HUES6 (cell line): ENCODE measurements at regions not wholly inside any gene's neighbourhood (a gene's known extent, or its start where the extent isn't known, plus 50 kb on each side); places are given as distances from the start of the nearest gene placed in this dataset.

Source experiments
- H3K27ac ChIP-seq: 2 replicates; pipeline ENCODE4 v1.7.0; 2013; ENCODE audit warnings: low read depth, mild to moderate bottlenecking, low read length, inconsistent platforms
- H3K27me3 ChIP-seq: 2 replicates; pipeline ENCODE4 v1.6.1; 2013; ENCODE audit warnings: low read length; ENCODE audit not compliant: control insufficient read depth, insufficient read depth
- H3K36me3 ChIP-seq: 2 replicates; pipeline ENCODE4 v1.6.1; 2013; ENCODE audit warnings: low read length; ENCODE audit not compliant: control insufficient read depth, insufficient read depth
- H3K4me1 ChIP-seq: 2 replicates; pipeline ENCODE4 v1.6.1; 2013; ENCODE audit warnings: low read length; ENCODE audit not compliant: control insufficient read depth, insufficient read depth
- H3K4me3 ChIP-seq: 2 replicates; pipeline ENCODE4 v1.5.1; 2013; ENCODE audit warnings: low read depth, low read length
- H3K9ac ChIP-seq: one replicate; pipeline ENCODE4 v1.6.1; 2013; ENCODE audit warnings: mild to moderate bottlenecking, low read length
- H3K9me3 ChIP-seq: 2 replicates; pipeline ENCODE4 v1.6.1; 2013; ENCODE audit warnings: low read depth, low read length; ENCODE audit not compliant: control insufficient read depth, insufficient read depth

GRCh38 chr22:47238690-47239473 lies 476.4 kb downstream of the TBC1D22A start:
- H3K9me3 ChIP-seq, result peaks cover 60% of the 10 kb centered on the region
- H3K4me1 ChIP-seq, result no peaks in the 10 kb centered on the region
- no peak overlapping the region for H3K4me3 ChIP-seq
- H3K9ac ChIP-seq, result no peak overlapping the region
- H3K36me3 ChIP-seq, result no peaks in the 10 kb centered on the region
- H3K27ac ChIP-seq, result no peak overlapping the region
- peaks cover 2% of the 10 kb centered on the region; the same call in 1 of the 2 replicates for H3K27me3 ChIP-seq

- H3K36me3 ChIP-seq, result no peaks in the 10 kb centered on the region
- H3K27ac ChIP-seq, result no peak overlapping the region
- H3K9me3 ChIP-seq, result peaks cover 65% of the 10 kb centered on the region
- H3K4me3 ChIP-seq, result no peak overlapping the region
- no peak overlapping the region for H3K9ac ChIP-seq
- peaks cover 2% of the 10 kb centered on the region; the same call in 1 of the 2 replicates for H3K27me3 ChIP-seq
- no peaks in the 10 kb centered on the region for H3K4me1 ChIP-seq
These were observed 475.5 kb downstream of the TBC1D22A start for GRCh38 chr22:47237890-47238480.

- no peak overlapping the region for H3K9ac ChIP-seq
- H3K4me3 ChIP-seq, result no peak overlapping the region
- H3K36me3 ChIP-seq, result no peaks in the 10 kb centered on the region
- H3K27me3 ChIP-seq, result peaks cover 2% of the 10 kb centered on the region; the same call in 1 of the 2 replicates
- H3K9me3 ChIP-seq, result peaks cover 75% of the 10 kb centered on the region
- H3K27ac ChIP-seq, result no peak overlapping the region
- H3K4me1 ChIP-seq, result no peaks in the 10 kb centered on the region
These were observed 474.3 kb downstream of the TBC1D22A start for GRCh38 chr22:47236718-47237117.

- H3K9me3 ChIP-seq, result peaks cover 80% of the 10 kb centered on the region
These were observed 473.7 kb downstream of the TBC1D22A start for GRCh38 chr22:47236161-47236560.

GRCh38 chr22:47233316-47234243 lies 471.1 kb downstream of the TBC1D22A start:
- Histone ChIP-seq H3K9ac (no peak overlapping the region), H3K4me3 (no peak overlapping the region), H3K27ac (no peak overlapping the region), H3K36me3 (no peaks in the 10 kb centered on the region), H3K27me3 (peaks cover 2% of the 10 kb centered on the region; the same call in 1 of the 2 replicates), H3K9me3 (peaks cover 79% of the 10 kb centered on the region), H3K4me1 (no peaks in the 10 kb centered on the region)

More at GRCh38 chr22:47236161-47236560, 473.7 kb downstream of the TBC1D22A start:
- Histone ChIP-seq H3K4me1 (no peaks in the 10 kb centered on the region), H3K9ac (no peak overlapping the region), H3K27ac (no peak overlapping the region), H3K27me3 (peaks cover 2% of the 10 kb centered on the region; the same call in 1 of the 2 replicates), H3K36me3 (no peaks in the 10 kb centered on the region), H3K4me3 (no peak overlapping the region)

GRCh38 chr22:47232753-47233152 lies 470.3 kb downstream of the TBC1D22A start:
- no peaks in the 10 kb centered on the region for H3K36me3 ChIP-seq
- H3K27me3 ChIP-seq, result no peaks in the 10 kb centered on the region; the same call in 1 of the 2 replicates
- no peak overlapping the region for H3K9ac ChIP-seq
- H3K9me3 ChIP-seq, result peaks cover 75% of the 10 kb centered on the region
- H3K27ac ChIP-seq, result no peak overlapping the region
- no peak overlapping the region for H3K4me3 ChIP-seq
- H3K4me1 ChIP-seq, result no peaks in the 10 kb centered on the region

- no peaks in the 10 kb centered on the region for H3K36me3 ChIP-seq
These were observed 469.7 kb downstream of the TBC1D22A start for GRCh38 chr22:47232197-47232596.

GRCh38 chr22:47231759-47232158 lies 469.3 kb downstream of the TBC1D22A start:
- Histone ChIP-seq H3K9ac (no peak overlapping the region), H3K4me1 (no peaks in the 10 kb centered on the region)

More at GRCh38 chr22:47232197-47232596, 469.7 kb downstream of the TBC1D22A start:
- no peak overlapping the region for H3K4me3 ChIP-seq
- H3K9ac ChIP-seq, result no peak overlapping the region
- H3K27ac ChIP-seq, result no peak overlapping the region
- H3K9me3 ChIP-seq, result peaks cover 73% of the 10 kb centered on the region
- no peaks in the 10 kb centered on the region; the same call in 1 of the 2 replicates for H3K27me3 ChIP-seq
- no peaks in the 10 kb centered on the region for H3K4me1 ChIP-seq

GRCh38 chr22:47230741-47231140 lies 468.3 kb downstream of the TBC1D22A start:
- no peak overlapping the region for H3K9ac ChIP-seq
- no peak overlapping the region for H3K4me3 ChIP-seq
- no peak overlapping the region for H3K27ac ChIP-seq
- no peaks in the 10 kb centered on the region for H3K36me3 ChIP-seq
- H3K9me3 ChIP-seq, result peaks cover 72% of the 10 kb centered on the region
- no peaks in the 10 kb centered on the region; the same call in 1 of the 2 replicates for H3K27me3 ChIP-seq
- H3K4me1 ChIP-seq, result no peaks in the 10 kb centered on the region

More at GRCh38 chr22:47231759-47232158, 469.3 kb downstream of the TBC1D22A start:
- no peak overlapping the region for H3K27ac ChIP-seq
- no peaks in the 10 kb centered on the region; the same call in 1 of the 2 replicates for H3K27me3 ChIP-seq
- H3K4me3 ChIP-seq, result no peak overlapping the region
- H3K36me3 ChIP-seq, result no peaks in the 10 kb centered on the region
- H3K9me3 ChIP-seq, result peaks cover 70% of the 10 kb centered on the region

- H3K27me3 ChIP-seq, result no peaks in the 10 kb centered on the region; the same call in 1 of the 2 replicates
- H3K27ac ChIP-seq, result no peak overlapping the region
- H3K9me3 ChIP-seq, result peaks cover 72% of the 10 kb centered on the region
- H3K4me1 ChIP-seq, result no peaks in the 10 kb centered on the region
- H3K4me3 ChIP-seq, result no peak overlapping the region
- H3K36me3 ChIP-seq, result no peaks in the 10 kb centered on the region
- H3K9ac ChIP-seq, result no peak overlapping the region
These were observed 467.8 kb downstream of the TBC1D22A start for GRCh38 chr22:47230251-47230650.
